ENCODE measurements at regions not wholly inside any gene's neighbourhood (a gene's known extent, or its start where the extent isn't known, plus 50 kb on each side); places are given as distances from the start of the nearest gene placed in this dataset.
"Not testable (repeated sequence)": the region's sequence is repeated elsewhere in the genome, so short reads cannot be mapped to it uniquely, and the experiment has no call there.

- Histone ChIP-seq H3K9ac (ENCODE audit: low read length) (no peak overlapping the region), H2AFZ (ENCODE audit: low read length) (no peak overlapping the region), H3K4me2 (ENCODE audit: low read depth, low read length, poor library complexity, severe bottlenecking) (no peak overlapping the region), H3K4me3 (ENCODE audit: low read length) (no peak overlapping the region), H3K4me1 (ENCODE audit: low read length) (no peaks in the 10 kb centered on the region), H3K9me3 (ENCODE audit: low read length) (no peaks in the 10 kb centered on the region), H3K27ac (ENCODE audit: low read length) (no peak overlapping the region), H4K20me1 (ENCODE audit: insufficient read depth, low read depth, low read length) (no peaks in the 10 kb centered on the region), H3K79me2 (ENCODE audit: low read length) (no peaks in the 10 kb centered on the region), H3K27me3 (ENCODE audit: low read length) (no peaks in the 10 kb centered on the region), H3K9me2 (replicated peaks; ENCODE audit: insufficient read depth, low read length) (no peaks in the 10 kb centered on the region), H3K36me3 (ENCODE audit: insufficient read depth, low read length) (no peaks in the 10 kb centered on the region)
- DNase-seq = no peak
Measured at GRCh38 chr4:181796502-181796901, 446.7 kb upstream of the TENM3 start.

- no peaks in the 10 kb centered on the region for H3K4me1 ChIP-seq (ENCODE audit: low read length)
- no peaks in the 10 kb centered on the region for H3K9me2 ChIP-seq (replicated peaks; ENCODE audit: insufficient read depth, low read length)
- H3K9ac ChIP-seq (ENCODE audit: low read length) = no peak overlapping the region
- no peaks in the 10 kb centered on the region for H4K20me1 ChIP-seq (ENCODE audit: insufficient read depth, low read depth, low read length)
- H3K27ac ChIP-seq (ENCODE audit: low read length) = no peak overlapping the region
- no peaks in the 10 kb centered on the region for H3K36me3 ChIP-seq (ENCODE audit: insufficient read depth, low read length)
- H3K4me3 ChIP-seq (ENCODE audit: low read length) = no peak overlapping the region
- H3K79me2 ChIP-seq (ENCODE audit: low read length) = no peaks in the 10 kb centered on the region
- H3K4me2 ChIP-seq (ENCODE audit: low read depth, low read length, poor library complexity, severe bottlenecking) = no peak overlapping the region
- H2AFZ ChIP-seq (ENCODE audit: low read length) = no peak overlapping the region
- H3K9me3 ChIP-seq (ENCODE audit: low read length) = no peaks in the 10 kb centered on the region
- DNase-seq = no peak
- no peaks in the 10 kb centered on the region for H3K27me3 ChIP-seq (ENCODE audit: low read length)
Measured at GRCh38 chr4:181798536-181798935, 444.7 kb upstream of the TENM3 start.

- Histone ChIP-seq H3K79me2 (ENCODE audit: low read length) (no peaks in the 10 kb centered on the region), H3K9me3 (ENCODE audit: low read length) (no peaks in the 10 kb centered on the region), H3K4me3 (ENCODE audit: low read length) (no peak overlapping the region), H3K4me2 (ENCODE audit: low read depth, low read length, poor library complexity, severe bottlenecking) (no peak overlapping the region), H3K9me2 (replicated peaks; ENCODE audit: insufficient read depth, low read length) (no peaks in the 10 kb centered on the region), H3K9ac (ENCODE audit: low read length) (no peak overlapping the region), H3K36me3 (ENCODE audit: insufficient read depth, low read length) (no peaks in the 10 kb centered on the region), H4K20me1 (ENCODE audit: insufficient read depth, low read depth, low read length) (no peaks in the 10 kb centered on the region), H2AFZ (ENCODE audit: low read length) (no peak overlapping the region), H3K27me3 (ENCODE audit: low read length) (no peaks in the 10 kb centered on the region), H3K4me1 (ENCODE audit: low read length) (no peaks in the 10 kb centered on the region), H3K27ac (ENCODE audit: low read length) (no peak overlapping the region)
- no peak for DNase-seq
Measured at GRCh38 chr4:181799561-181800069, 443.6 kb upstream of the TENM3 start.

- H3K27ac ChIP-seq (ENCODE audit: low read length) = no peak overlapping the region
- no peaks in the 10 kb centered on the region for H3K27me3 ChIP-seq (ENCODE audit: low read length)
- no peak overlapping the region for H3K4me2 ChIP-seq (ENCODE audit: low read depth, low read length, poor library complexity, severe bottlenecking)
- no peaks in the 10 kb centered on the region for H3K36me3 ChIP-seq (ENCODE audit: insufficient read depth, low read length)
- H3K9ac ChIP-seq (ENCODE audit: low read length) = no peak overlapping the region
- H3K4me1 ChIP-seq (ENCODE audit: low read length) = no peaks in the 10 kb centered on the region
- no peaks in the 10 kb centered on the region for H3K9me2 ChIP-seq (replicated peaks; ENCODE audit: insufficient read depth, low read length)
- H3K9me3 ChIP-seq (ENCODE audit: low read length) = no peaks in the 10 kb centered on the region
- no peak overlapping the region for H3K4me3 ChIP-seq (ENCODE audit: low read length)
- no peaks in the 10 kb centered on the region for H4K20me1 ChIP-seq (ENCODE audit: insufficient read depth, low read depth, low read length)
- no peak for DNase-seq
- no peak overlapping the region for H2AFZ ChIP-seq (ENCODE audit: low read length)
- no peaks in the 10 kb centered on the region for H3K79me2 ChIP-seq (ENCODE audit: low read length)
Measured at GRCh38 chr4:181802207-181802606, 441.0 kb upstream of the TENM3 start.

- H3K4me2 ChIP-seq (ENCODE audit: low read depth, low read length, poor library complexity, severe bottlenecking) = no peak overlapping the region
- H3K9me3 ChIP-seq (ENCODE audit: low read length) = no peaks in the 10 kb centered on the region
- H3K9me2 ChIP-seq (replicated peaks; ENCODE audit: insufficient read depth, low read length) = no peaks in the 10 kb centered on the region
- H3K27ac ChIP-seq (ENCODE audit: low read length) = no peak overlapping the region
- no peaks in the 10 kb centered on the region for H3K79me2 ChIP-seq (ENCODE audit: low read length)
- no peaks in the 10 kb centered on the region for H4K20me1 ChIP-seq (ENCODE audit: insufficient read depth, low read depth, low read length)
- H3K27me3 ChIP-seq (ENCODE audit: low read length) = no peaks in the 10 kb centered on the region
- H3K36me3 ChIP-seq (ENCODE audit: insufficient read depth, low read length) = no peaks in the 10 kb centered on the region
- no peak overlapping the region for H3K4me3 ChIP-seq (ENCODE audit: low read length)
- H2AFZ ChIP-seq (ENCODE audit: low read length) = no peak overlapping the region
- H3K4me1 ChIP-seq (ENCODE audit: low read length) = no peaks in the 10 kb centered on the region
- DNase-seq = no peak
- no peak overlapping the region for H3K9ac ChIP-seq (ENCODE audit: low read length)
Measured at GRCh38 chr4:181807771-181808170, 435.4 kb upstream of the TENM3 start.

GRCh38 chr4:181810711-181811110 lies 432.5 kb upstream of the TENM3 start:
- no peaks in the 10 kb centered on the region for H4K20me1 ChIP-seq (ENCODE audit: insufficient read depth, low read depth, low read length)
- no peaks in the 10 kb centered on the region for H3K36me3 ChIP-seq (ENCODE audit: insufficient read depth, low read length)
- H3K9me3 ChIP-seq (ENCODE audit: low read length) = no peaks in the 10 kb centered on the region

GRCh38 chr4:181811550-181811949 lies 431.7 kb upstream of the TENM3 start:
- not testable (repeated sequence) for H3K4me1 ChIP-seq (ENCODE audit: low read length); H3K4me2 ChIP-seq (ENCODE audit: low read depth, low read length, poor library complexity, severe bottlenecking); H3K36me3 ChIP-seq (ENCODE audit: insufficient read depth, low read length); H3K9me3 ChIP-seq (ENCODE audit: low read length); H2AFZ ChIP-seq (ENCODE audit: low read length); H3K27me3 ChIP-seq (ENCODE audit: low read length); H3K9ac ChIP-seq (ENCODE audit: low read length); DNase-seq; H4K20me1 ChIP-seq (ENCODE audit: insufficient read depth, low read depth, low read length); H3K9me2 ChIP-seq (replicated peaks; ENCODE audit: insufficient read depth, low read length); H3K4me3 ChIP-seq (ENCODE audit: low read length); H3K27ac ChIP-seq (ENCODE audit: low read length); H3K79me2 ChIP-seq (ENCODE audit: low read length)

More at GRCh38 chr4:181810711-181811110, 432.5 kb upstream of the TENM3 start:
- Histone ChIP-seq H3K4me3 (ENCODE audit: low read length) (no peak overlapping the region), H3K4me2 (ENCODE audit: low read depth, low read length, poor library complexity, severe bottlenecking) (no peak overlapping the region), H2AFZ (ENCODE audit: low read length) (no peak overlapping the region), H3K27ac (ENCODE audit: low read length) (no peak overlapping the region), H3K4me1 (ENCODE audit: low read length) (no peaks in the 10 kb centered on the region), H3K27me3 (ENCODE audit: low read length) (no peaks in the 10 kb centered on the region), H3K9me2 (replicated peaks; ENCODE audit: insufficient read depth, low read length) (no peaks in the 10 kb centered on the region), H3K9ac (ENCODE audit: low read length) (no peak overlapping the region), H3K79me2 (ENCODE audit: low read length) (no peaks in the 10 kb centered on the region)
- DNase-seq = no peak

- no peak overlapping the region for H3K27ac ChIP-seq (ENCODE audit: low read length)
Measured at GRCh38 chr4:181819946-181820345, 423.3 kb upstream of the TENM3 start.

GRCh38 chr4:181820553-181820952 lies 422.6 kb upstream of the TENM3 start:
- no peaks in the 10 kb centered on the region for H3K36me3 ChIP-seq (ENCODE audit: insufficient read depth, low read length)
- no peaks in the 10 kb centered on the region for H3K79me2 ChIP-seq (ENCODE audit: low read length)
- H3K27me3 ChIP-seq (ENCODE audit: low read length) = no peaks in the 10 kb centered on the region
- H3K9me2 ChIP-seq (replicated peaks; ENCODE audit: insufficient read depth, low read length) = no peaks in the 10 kb centered on the region
- H3K4me2 ChIP-seq (ENCODE audit: low read depth, low read length, poor library complexity, severe bottlenecking) = no peak overlapping the region
- no peak overlapping the region for H3K9ac ChIP-seq (ENCODE audit: low read length)
- H3K4me1 ChIP-seq (ENCODE audit: low read length) = no peaks in the 10 kb centered on the region
- H3K27ac ChIP-seq (ENCODE audit: low read length) = no peak overlapping the region
- H3K4me3 ChIP-seq (ENCODE audit: low read length) = no peak overlapping the region
- no peaks in the 10 kb centered on the region for H4K20me1 ChIP-seq (ENCODE audit: insufficient read depth, low read depth, low read length)
- no peaks in the 10 kb centered on the region for H3K9me3 ChIP-seq (ENCODE audit: low read length)
- no peak for DNase-seq
- no peak overlapping the region for H2AFZ ChIP-seq (ENCODE audit: low read length)

More at GRCh38 chr4:181819946-181820345, 423.3 kb upstream of the TENM3 start:
- Histone ChIP-seq H3K4me1 (ENCODE audit: low read length) (no peaks in the 10 kb centered on the region), H3K4me3 (ENCODE audit: low read length) (no peak overlapping the region), H3K36me3 (ENCODE audit: insufficient read depth, low read length) (no peaks in the 10 kb centered on the region), H3K9ac (ENCODE audit: low read length) (no peak overlapping the region), H3K4me2 (ENCODE audit: low read depth, low read length, poor library complexity, severe bottlenecking) (no peak overlapping the region), H3K9me2 (replicated peaks; ENCODE audit: insufficient read depth, low read length) (no peaks in the 10 kb centered on the region), H3K27me3 (ENCODE audit: low read length) (no peaks in the 10 kb centered on the region), H3K79me2 (ENCODE audit: low read length) (no peaks in the 10 kb centered on the region), H4K20me1 (ENCODE audit: insufficient read depth, low read depth, low read length) (no peaks in the 10 kb centered on the region), H2AFZ (ENCODE audit: low read length) (no peak overlapping the region), H3K9me3 (ENCODE audit: low read length) (no peaks in the 10 kb centered on the region)
- DNase-seq = no peak
